ENCODE measurements at regions not wholly inside any gene's neighbourhood (a gene's known extent, or its start where the extent isn't known, plus 50 kb on each side); places are given as distances from the start of the nearest gene placed in this dataset.
"Not testable (repeated sequence)": the region's sequence is repeated elsewhere in the genome, so short reads cannot be mapped to it uniquely, and the experiment has no call there.

DNA sequence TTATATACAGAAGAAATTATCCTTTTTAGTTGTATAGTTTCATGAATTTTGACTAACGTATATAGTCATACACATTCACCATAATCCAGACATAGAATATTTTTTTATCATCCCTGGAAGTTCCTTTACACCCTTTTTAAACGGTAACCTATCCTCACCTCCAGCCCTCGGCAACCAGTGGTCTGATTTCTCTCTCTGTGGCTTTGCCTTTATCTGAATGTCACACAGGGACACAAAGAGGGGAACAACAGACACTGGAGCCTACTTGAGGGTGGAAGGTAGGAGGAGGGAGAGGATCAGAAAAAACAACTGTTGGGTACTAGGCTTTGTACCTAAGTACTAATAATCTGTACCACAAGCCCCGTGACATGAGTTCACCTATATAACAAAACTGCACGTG is 191.9 kb downstream of the MC4R start:
- ChIA-PET POLR2A (no interaction called here), CTCF (ENCODE audit: unreplicated experiment) (no interaction called here)
- Histone ChIP-seq H3K79me2 (ENCODE audit: insufficient read depth, low read depth, low read length) (no peaks in the 10 kb centered on the region), H3K9me3 (ENCODE audit: low read length) (no peaks in the 10 kb centered on the region), H3K4me3 (ENCODE audit: low read depth, low read length, poor library complexity, severe bottlenecking) (no peak overlapping the region), H2AFZ (ENCODE audit: low read length) (peak overlapping the region; percentile 46; the same call in 1 of the 2 replicates), H4K20me1 (ENCODE audit: insufficient read depth, low read length) (no peaks in the 10 kb centered on the region), H3K4me2 (ENCODE audit: low read length) (no peak overlapping the region), H3K4me1 (ENCODE audit: insufficient read depth, low read length, poor library complexity, severe bottlenecking) (no peaks in the 10 kb centered on the region), H3K36me3 (ENCODE audit: insufficient read depth, low read length) (no peaks in the 10 kb centered on the region), H3K9me2 (ENCODE audit: insufficient read depth, low read length) (no peaks in the 10 kb centered on the region), H3K27ac (ENCODE audit: low read depth, low read length, poor library complexity, severe bottlenecking) (no peak overlapping the region)
- intact Hi-C loops (cut with micrococcal nuclease; ENCODE audit: unreplicated experiment) = no loop called here
- TF ChIP-seq, protein P1, sequence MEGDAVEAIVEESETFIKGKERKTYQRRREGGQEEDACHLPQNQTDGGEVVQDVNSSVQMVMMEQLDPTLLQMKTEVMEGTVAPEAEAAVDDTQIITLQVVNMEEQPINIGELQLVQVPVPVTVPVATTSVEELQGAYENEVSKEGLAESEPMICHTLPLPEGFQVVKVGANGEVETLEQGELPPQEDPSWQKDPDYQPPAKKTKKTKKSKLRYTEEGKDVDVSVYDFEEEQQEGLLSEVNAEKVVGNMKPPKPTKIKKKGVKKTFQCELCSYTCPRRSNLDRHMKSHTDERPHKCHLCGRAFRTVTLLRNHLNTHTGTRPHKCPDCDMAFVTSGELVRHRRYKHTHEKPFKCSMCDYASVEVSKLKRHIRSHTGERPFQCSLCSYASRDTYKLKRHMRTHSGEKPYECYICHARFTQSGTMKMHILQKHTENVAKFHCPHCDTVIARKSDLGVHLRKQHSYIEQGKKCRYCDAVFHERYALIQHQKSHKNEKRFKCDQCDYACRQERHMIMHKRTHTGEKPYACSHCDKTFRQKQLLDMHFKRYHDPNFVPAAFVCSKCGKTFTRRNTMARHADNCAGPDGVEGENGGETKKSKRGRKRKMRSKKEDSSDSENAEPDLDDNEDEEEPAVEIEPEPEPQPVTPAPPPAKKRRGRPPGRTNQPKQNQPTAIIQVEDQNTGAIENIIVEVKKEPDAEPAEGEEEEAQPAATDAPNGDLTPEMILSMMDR (conservative IDR thresholded peaks at IDR 0.05; ENCODE audit: low read length) = no peak
- no peak for TF ChIP-seq EZH2phosphoT487 (IDR thresholded peaks at IDR 0.05; ENCODE audit: borderline replicate concordance, low read depth, low read length)
- no peak for DNase-seq (ENCODE audit: low spot score)
- no TSS peak for BruUV-seq (replicated peaks)

DNA sequence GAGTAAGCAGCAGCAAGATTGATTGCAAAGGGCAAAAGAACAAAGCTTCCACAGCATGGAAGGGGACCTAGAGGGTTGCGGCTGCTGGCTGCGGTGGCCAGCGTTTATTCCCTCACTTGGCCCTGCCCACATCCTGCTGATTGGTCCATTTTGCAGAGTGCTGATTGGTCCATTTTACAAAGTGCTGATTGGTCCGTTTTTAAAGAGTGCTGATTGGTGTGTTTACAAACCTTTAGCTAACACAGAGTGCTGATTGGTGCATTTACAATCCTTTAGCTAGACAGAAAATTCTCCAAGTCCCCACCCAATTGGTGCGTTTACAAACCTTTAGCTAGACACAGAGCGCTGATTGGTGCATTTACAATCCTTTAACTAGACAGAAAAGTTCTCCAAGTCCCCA is 194.4 kb downstream of the MC4R start:
- H3K4me2 ChIP-seq (ENCODE audit: low read length); H3K4me3 ChIP-seq (ENCODE audit: low read depth, low read length, poor library complexity, severe bottlenecking); BruUV-seq (replicated peaks); H4K20me1 ChIP-seq (ENCODE audit: insufficient read depth, low read length); H2AFZ ChIP-seq (ENCODE audit: low read length); H3K4me1 ChIP-seq (ENCODE audit: insufficient read depth, low read length, poor library complexity, severe bottlenecking); DNase-seq (ENCODE audit: low spot score); H3K27ac ChIP-seq (ENCODE audit: low read depth, low read length, poor library complexity, severe bottlenecking); H3K36me3 ChIP-seq (ENCODE audit: insufficient read depth, low read length); H3K9me2 ChIP-seq (ENCODE audit: insufficient read depth, low read length); CTCF ChIA-PET (ENCODE audit: unreplicated experiment); H3K9me3 ChIP-seq (ENCODE audit: low read length); H3K79me2 ChIP-seq (ENCODE audit: insufficient read depth, low read depth, low read length); intact Hi-C loops (cut with micrococcal nuclease; ENCODE audit: unreplicated experiment): not testable (repeated sequence)
- POLR2A ChIA-PET = interaction anchor here (0.6 kb wide), 1 partner anchor 333 kb away, joined by 3 read pairs; no protein-coding TSS in a partner anchor

DNA sequence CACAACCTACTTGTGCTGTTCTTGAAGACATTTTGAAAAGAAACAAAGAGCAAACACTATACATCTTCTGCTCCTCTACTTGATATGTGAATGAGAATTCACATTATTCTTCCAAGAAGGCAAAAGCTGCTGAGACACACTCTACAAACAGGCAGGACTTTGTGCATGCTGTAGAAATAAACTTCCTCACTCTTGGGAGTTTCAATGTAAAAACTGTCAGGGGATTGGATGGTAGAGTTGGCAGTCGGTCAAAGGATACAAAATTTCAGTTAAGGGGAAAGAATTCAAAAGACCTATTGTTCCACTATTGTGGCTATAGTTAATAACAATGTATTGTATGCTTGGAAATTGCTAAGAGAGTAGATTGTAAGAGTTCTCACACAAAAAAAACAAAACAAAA is 196.3 kb downstream of the MC4R start:
- no peak for TF ChIP-seq EZH2phosphoT487 (IDR thresholded peaks at IDR 0.05; ENCODE audit: borderline replicate concordance, low read depth, low read length)
- TF ChIP-seq, protein P1 (conservative IDR thresholded peaks at IDR 0.05; ENCODE audit: low read length) = no peak
- no peaks in the 10 kb centered on the region for H3K9me3 ChIP-seq (ENCODE audit: low read length)
- POLR2A ChIA-PET = no interaction called here
- no peaks in the 10 kb centered on the region for H3K36me3 ChIP-seq (ENCODE audit: insufficient read depth, low read length)
- H3K4me1 ChIP-seq (ENCODE audit: insufficient read depth, low read length, poor library complexity, severe bottlenecking) = no peaks in the 10 kb centered on the region
- H2AFZ ChIP-seq (ENCODE audit: low read length) = no peak overlapping the region
- CTCF ChIA-PET (ENCODE audit: unreplicated experiment) = no interaction called here
- no peak overlapping the region for H3K4me3 ChIP-seq (ENCODE audit: low read depth, low read length, poor library complexity, severe bottlenecking)
- no peak for DNase-seq (ENCODE audit: low spot score)
- H3K79me2 ChIP-seq (ENCODE audit: insufficient read depth, low read depth, low read length) = no peaks in the 10 kb centered on the region
- H3K4me2 ChIP-seq (ENCODE audit: low read length) = no peak overlapping the region
- no peaks in the 10 kb centered on the region for H4K20me1 ChIP-seq (ENCODE audit: insufficient read depth, low read length)
- H3K27ac ChIP-seq (ENCODE audit: low read depth, low read length, poor library complexity, severe bottlenecking) = no peak overlapping the region
- intact Hi-C loops (cut with micrococcal nuclease; ENCODE audit: unreplicated experiment) = no loop called here
- BruUV-seq (replicated peaks) = no TSS peak
- H3K9me2 ChIP-seq (ENCODE audit: insufficient read depth, low read length) = no peaks in the 10 kb centered on the region
